ENCODE measurements at regions not wholly inside any gene's neighbourhood (a gene's known extent, or its start where the extent isn't known, plus 50 kb on each side); places are given as distances from the start of the nearest gene placed in this dataset.
A peak's percentile ranks its signal among the peaks of the same experiment; 100 is the strongest.

DNA sequence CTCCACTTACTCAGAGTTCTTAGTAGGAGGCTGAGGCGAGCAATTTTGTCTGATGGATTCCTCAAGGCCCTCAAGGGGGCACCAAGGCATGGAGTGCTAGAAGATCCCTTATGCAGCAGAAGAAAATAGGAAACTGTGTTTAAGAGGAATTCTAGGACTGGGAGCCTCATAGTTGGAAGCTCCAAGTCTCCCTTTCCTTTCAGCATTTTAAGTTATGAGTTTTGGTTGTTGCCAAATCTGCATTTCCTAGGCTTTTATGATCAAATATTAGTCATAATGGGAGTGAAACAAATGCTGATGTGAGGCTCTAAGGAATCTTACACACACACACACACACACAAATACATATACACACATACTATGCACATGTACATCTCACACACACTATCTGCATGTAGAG is 714.0 kb downstream of the UTRN start:
- Mint-ChIP-seq H3K27ac (ENCODE audit: unreplicated experiment) (no peak overlapping the region), H3K4me1 (ENCODE audit: low read depth, unreplicated experiment) (no peaks in the 10 kb centered on the region), H3K4me3 (ENCODE audit: unreplicated experiment) (no peak overlapping the region), H3K36me3 (ENCODE audit: insufficient read depth, unreplicated experiment) (no peaks in the 10 kb centered on the region), H3K27me3 (ENCODE audit: insufficient read depth, unreplicated experiment) (peaks cover 7% of the 10 kb centered on the region), H3K9me3 (ENCODE audit: unreplicated experiment) (no peaks in the 10 kb centered on the region)
- ChIA-PET POLR2A (no interaction called here), CTCF (no interaction called here)
- Histone ChIP-seq H3K27me3 (replicated peaks; ENCODE audit: control insufficient read depth, insufficient read depth, low read length) (no peaks in the 10 kb centered on the region; the same call in 1 of the 2 replicates), H3K4me1 (no peaks in the 10 kb centered on the region), H3K36me3 (ENCODE audit: control insufficient read depth, insufficient read depth, low read length) (no peaks in the 10 kb centered on the region), H3K9me3 (no peaks in the 10 kb centered on the region), H3K4me3 (ENCODE audit: low read depth, low read length) (no peak overlapping the region)
- intact Hi-C loops (cut with micrococcal nuclease; ENCODE audit: unreplicated experiment): loop anchor here (1.0 kb wide), 1 partner anchor 215 kb away; no protein-coding TSS in a partner anchor
- DNase-seq: no peak
- TF ChIP-seq CTCF (IDR thresholded peaks at IDR 0.05; ENCODE audit: insufficient read depth in 1 of 2, low read depth in 1 of 2, low read length in 1 of 2, severe bottlenecking in 1 of 2, unreplicated experiment in 1 of 2): peak in 1 of 2 experiments; percentile 18
- BruUV-seq (replicated peaks): no TSS peak

GRCh38 chr6:145003145-145003544 is 718.0 kb downstream of the UTRN start:
- Mint-ChIP-seq H3K4me3 (ENCODE audit: unreplicated experiment) (no peak overlapping the region), H3K27ac (ENCODE audit: unreplicated experiment) (no peak overlapping the region), H3K27me3 (ENCODE audit: insufficient read depth, unreplicated experiment) (peaks cover 12% of the 10 kb centered on the region), H3K36me3 (ENCODE audit: insufficient read depth, unreplicated experiment) (no peaks in the 10 kb centered on the region), H3K4me1 (ENCODE audit: low read depth, unreplicated experiment) (no peaks in the 10 kb centered on the region), H3K9me3 (ENCODE audit: unreplicated experiment) (no peaks in the 10 kb centered on the region)
- TF ChIP-seq CTCF (IDR thresholded peaks at IDR 0.05; ENCODE audit: insufficient read depth in 1 of 2, low read depth in 1 of 2, low read length in 1 of 2, severe bottlenecking in 1 of 2, unreplicated experiment in 1 of 2): no peak
- intact Hi-C loops (cut with micrococcal nuclease; ENCODE audit: unreplicated experiment): no loop called here
- Histone ChIP-seq H3K4me3 (ENCODE audit: low read depth, low read length) (no peak overlapping the region), H3K9me3 (no peaks in the 10 kb centered on the region), H3K4me1 (no peaks in the 10 kb centered on the region), H3K27me3 (replicated peaks; ENCODE audit: control insufficient read depth, insufficient read depth, low read length) (no peaks in the 10 kb centered on the region; the same call in 1 of the 2 replicates), H3K36me3 (ENCODE audit: control insufficient read depth, insufficient read depth, low read length) (no peaks in the 10 kb centered on the region)
- CTCF ChIA-PET: no interaction called here
- POLR2A ChIA-PET: no interaction called here
- BruUV-seq (replicated peaks): no TSS peak
- DNase-seq: no peak

- ChIA-PET CTCF (no interaction called here), POLR2A (no interaction called here)
- DNase-seq: no peak
- Mint-ChIP-seq H3K4me3 (ENCODE audit: unreplicated experiment) (no peak overlapping the region), H3K36me3 (ENCODE audit: insufficient read depth, unreplicated experiment) (no peaks in the 10 kb centered on the region), H3K9me3 (ENCODE audit: unreplicated experiment) (no peaks in the 10 kb centered on the region), H3K4me1 (ENCODE audit: low read depth, unreplicated experiment) (no peaks in the 10 kb centered on the region), H3K27ac (ENCODE audit: unreplicated experiment) (no peak overlapping the region), H3K27me3 (ENCODE audit: insufficient read depth, unreplicated experiment) (peaks cover 16% of the 10 kb centered on the region)
- H3K9me3 ChIP-seq: no peaks in the 10 kb centered on the region
- TF ChIP-seq CTCF (IDR thresholded peaks at IDR 0.05; ENCODE audit: insufficient read depth in 1 of 2, low read depth in 1 of 2, low read length in 1 of 2, severe bottlenecking in 1 of 2, unreplicated experiment in 1 of 2): no peak
- H3K36me3 ChIP-seq (ENCODE audit: control insufficient read depth, insufficient read depth, low read length): no peaks in the 10 kb centered on the region
- H3K4me3 ChIP-seq (ENCODE audit: low read depth, low read length): no peak overlapping the region
- intact Hi-C loops (cut with micrococcal nuclease; ENCODE audit: unreplicated experiment): no loop called here
- no peaks in the 10 kb centered on the region for H3K27me3 ChIP-seq (replicated peaks; ENCODE audit: control insufficient read depth, insufficient read depth, low read length)
- no TSS peak for BruUV-seq (replicated peaks)
- no peaks in the 10 kb centered on the region for H3K4me1 ChIP-seq
These were observed 721.8 kb downstream of the UTRN start for GRCh38 chr6:145006914-145007313.
